ENCODE measurements at regions not wholly inside any gene's neighbourhood (a gene's known extent, or its start where the extent isn't known, plus 50 kb on each side); places are given as distances from the start of the nearest gene placed in this dataset.

GRCh38 chr13:75072891-75073290, 409.1 kb downstream of the TBC1D4 start:
- DNase-seq: no peak
- H3K27me3 Mint-ChIP-seq: peaks cover 2% of the 10 kb centered on the region

GRCh38 chr13:75072368-75072767, 409.6 kb downstream of the TBC1D4 start:
- Mint-ChIP-seq H3K27me3 (no peaks in the 10 kb centered on the region), H3K9me3 (no peaks in the 10 kb centered on the region), H3K4me1 (no peaks in the 10 kb centered on the region), H3K4me3 (no peak overlapping the region), H3K27ac (no peak overlapping the region), H3K36me3 (ENCODE audit: low read depth) (no peaks in the 10 kb centered on the region)
- DNase-seq: no peak
- no peak for ATAC-seq

More at GRCh38 chr13:75072891-75073290, 409.1 kb downstream of the TBC1D4 start:
- H3K4me3 Mint-ChIP-seq: no peak overlapping the region
- H3K4me1 Mint-ChIP-seq: no peaks in the 10 kb centered on the region
- ATAC-seq: no peak
- H3K9me3 Mint-ChIP-seq: no peaks in the 10 kb centered on the region
- H3K27ac Mint-ChIP-seq: no peak overlapping the region
- H3K36me3 Mint-ChIP-seq (ENCODE audit: low read depth): no peaks in the 10 kb centered on the region

- Mint-ChIP-seq H3K27ac (no peak overlapping the region), H3K36me3 (ENCODE audit: low read depth) (no peaks in the 10 kb centered on the region), H3K9me3 (no peaks in the 10 kb centered on the region), H3K4me3 (no peak overlapping the region), H3K27me3 (no peaks in the 10 kb centered on the region), H3K4me1 (no peaks in the 10 kb centered on the region)
- DNase-seq (no peak), ATAC-seq (no peak)
These were observed 410.2 kb downstream of the TBC1D4 start for GRCh38 chr13:75071796-75072195.

GRCh38 chr13:75071395-75071794, 410.6 kb downstream of the TBC1D4 start:
- ATAC-seq (no peak), DNase-seq (no peak)
- Mint-ChIP-seq H3K36me3 (ENCODE audit: low read depth) (no peaks in the 10 kb centered on the region), H3K27ac (no peak overlapping the region), H3K27me3 (no peaks in the 10 kb centered on the region), H3K4me1 (no peaks in the 10 kb centered on the region), H3K4me3 (no peak overlapping the region), H3K9me3 (no peaks in the 10 kb centered on the region)

GRCh38 chr13:75061909-75062308, 420.1 kb downstream of the TBC1D4 start:
- Mint-ChIP-seq H3K27me3 (no peaks in the 10 kb centered on the region), H3K4me3 (no peak overlapping the region)
- no peak for ATAC-seq

GRCh38 chr13:75055296-75055695, 426.7 kb downstream of the TBC1D4 start:
- Mint-ChIP-seq H3K4me3 (no peak overlapping the region), H3K4me1 (no peaks in the 10 kb centered on the region)
- no peak for ATAC-seq

More at GRCh38 chr13:75061909-75062308, 420.1 kb downstream of the TBC1D4 start:
- Mint-ChIP-seq H3K27ac (no peak overlapping the region), H3K9me3 (no peaks in the 10 kb centered on the region), H3K4me1 (no peaks in the 10 kb centered on the region), H3K36me3 (ENCODE audit: low read depth) (no peaks in the 10 kb centered on the region)
- DNase-seq: no peak

GRCh38 chr13:75052616-75053015, 429.4 kb downstream of the TBC1D4 start:
- peaks cover 4% of the 10 kb centered on the region for H3K9me3 Mint-ChIP-seq
- H3K4me3 Mint-ChIP-seq: no peak overlapping the region
- H3K4me1 Mint-ChIP-seq: no peaks in the 10 kb centered on the region
- peaks cover 5% of the 10 kb centered on the region for H3K27me3 Mint-ChIP-seq
- no peak for DNase-seq
- no peak for ATAC-seq
- no peaks in the 10 kb centered on the region for H3K36me3 Mint-ChIP-seq (ENCODE audit: low read depth)
- H3K27ac Mint-ChIP-seq: no peak overlapping the region

More at GRCh38 chr13:75055296-75055695, 426.7 kb downstream of the TBC1D4 start:
- Mint-ChIP-seq H3K36me3 (ENCODE audit: low read depth) (no peaks in the 10 kb centered on the region), H3K27ac (no peak overlapping the region), H3K27me3 (peaks cover 5% of the 10 kb centered on the region), H3K9me3 (no peaks in the 10 kb centered on the region)
- DNase-seq: no peak

- H3K9me3 Mint-ChIP-seq: peaks cover 4% of the 10 kb centered on the region
- ATAC-seq: no peak
- H3K36me3 Mint-ChIP-seq (ENCODE audit: low read depth): no peaks in the 10 kb centered on the region
- H3K4me3 Mint-ChIP-seq: no peak overlapping the region
- H3K27me3 Mint-ChIP-seq: peaks cover 5% of the 10 kb centered on the region
- no peak overlapping the region for H3K27ac Mint-ChIP-seq
- no peak for DNase-seq
- H3K4me1 Mint-ChIP-seq: no peaks in the 10 kb centered on the region
These were observed 431.4 kb downstream of the TBC1D4 start for GRCh38 chr13:75050419-75051046.

GRCh38 chr13:75049735-75050335, 432.1 kb downstream of the TBC1D4 start:
- Mint-ChIP-seq H3K4me3 (no peak overlapping the region), H3K27me3 (peaks cover 5% of the 10 kb centered on the region), H3K4me1 (no peaks in the 10 kb centered on the region), H3K36me3 (ENCODE audit: low read depth) (no peaks in the 10 kb centered on the region), H3K27ac (no peak overlapping the region), H3K9me3 (peaks cover 4% of the 10 kb centered on the region)
- DNase-seq (no peak), ATAC-seq (no peak)

GRCh38 chr13:75042807-75043206, 439.2 kb downstream of the TBC1D4 start:
- no peak overlapping the region for H3K27ac Mint-ChIP-seq
- no peaks in the 10 kb centered on the region for H3K36me3 Mint-ChIP-seq (ENCODE audit: low read depth)
- no peak overlapping the region for H3K4me3 Mint-ChIP-seq
- DNase-seq (no peak), ATAC-seq (no peak)
- H3K27me3 Mint-ChIP-seq: peaks cover 5% of the 10 kb centered on the region
- H3K4me1 Mint-ChIP-seq: no peaks in the 10 kb centered on the region
- peaks cover 6% of the 10 kb centered on the region for H3K9me3 Mint-ChIP-seq

GRCh38 chr13:75038393-75039113, 443.4 kb downstream of the TBC1D4 start:
- Mint-ChIP-seq H3K4me1 (no peaks in the 10 kb centered on the region), H3K9me3 (peaks cover 31% of the 10 kb centered on the region), H3K36me3 (ENCODE audit: low read depth) (no peaks in the 10 kb centered on the region), H3K27me3 (peaks cover 5% of the 10 kb centered on the region), H3K4me3 (no peak overlapping the region), H3K27ac (no peak overlapping the region)
- no peak for DNase-seq
- ATAC-seq: no peak

GRCh38 chr13:75025956-75026355, 456.0 kb downstream of the TBC1D4 start:
- Mint-ChIP-seq H3K27me3 (no peaks in the 10 kb centered on the region), H3K4me1 (no peaks in the 10 kb centered on the region), H3K4me3 (no peak overlapping the region), H3K9me3 (peaks cover 4% of the 10 kb centered on the region), H3K36me3 (ENCODE audit: low read depth) (no peaks in the 10 kb centered on the region), H3K27ac (no peak overlapping the region)
- DNase-seq: no peak
- no peak for ATAC-seq

GRCh38 chr13:75024602-75025001, 457.4 kb downstream of the TBC1D4 start:
- DNase-seq: no peak
- no peaks in the 10 kb centered on the region for H3K27me3 Mint-ChIP-seq
- H3K4me1 Mint-ChIP-seq: no peaks in the 10 kb centered on the region
- no peak overlapping the region for H3K4me3 Mint-ChIP-seq
- H3K36me3 Mint-ChIP-seq (ENCODE audit: low read depth): no peaks in the 10 kb centered on the region
- H3K27ac Mint-ChIP-seq: no peak overlapping the region
- ATAC-seq: no peak
- peaks cover under 1% of the 10 kb centered on the region for H3K9me3 Mint-ChIP-seq

- Mint-ChIP-seq H3K36me3 (ENCODE audit: low read depth) (no peaks in the 10 kb centered on the region), H3K4me3 (no peak overlapping the region), H3K9me3 (no peaks in the 10 kb centered on the region), H3K27me3 (peaks cover 2% of the 10 kb centered on the region), H3K4me1 (no peaks in the 10 kb centered on the region), H3K27ac (no peak overlapping the region)
- DNase-seq: no peak
- ATAC-seq: no peak
These were observed 458.4 kb downstream of the TBC1D4 start for GRCh38 chr13:75023609-75024008.

- Mint-ChIP-seq H3K27me3 (peaks cover 4% of the 10 kb centered on the region), H3K4me1 (no peaks in the 10 kb centered on the region), H3K4me3 (no peak overlapping the region), H3K36me3 (ENCODE audit: low read depth) (no peaks in the 10 kb centered on the region), H3K27ac (no peak overlapping the region), H3K9me3 (no peaks in the 10 kb centered on the region)
- ATAC-seq (no peak), DNase-seq (no peak)
These were observed 460.8 kb downstream of the TBC1D4 start for GRCh38 chr13:75021151-75021550.
